ENCODE measurements at regions not wholly inside any gene's neighbourhood (a gene's known extent, or its start where the extent isn't known, plus 50 kb on each side); places are given as distances from the start of the nearest gene placed in this dataset.

DNA sequence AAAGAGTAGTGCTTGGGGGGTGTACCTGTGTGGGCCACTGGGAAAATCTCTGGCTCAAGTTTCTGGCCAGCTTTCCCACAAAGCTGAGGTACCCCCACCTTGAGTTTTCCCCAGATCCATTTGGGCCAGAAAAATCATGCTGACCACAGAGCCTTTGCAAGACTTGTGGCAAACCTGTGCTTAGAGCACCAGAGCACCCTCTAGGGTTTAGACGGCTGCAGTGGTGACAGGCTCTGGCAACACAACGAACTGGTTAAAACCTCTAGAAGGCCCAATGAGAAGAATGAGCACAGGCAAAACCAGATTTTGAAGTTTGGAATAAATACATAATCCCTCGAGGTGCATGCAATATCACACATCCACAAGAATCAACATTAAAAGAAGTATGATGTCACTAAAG is 290.7 kb upstream of the FOLH1 start:
- TF ChIP-seq POLR2A (IDR thresholded peaks at IDR 0.05; ENCODE audit: low read length) (no peak), GATA1 (IDR thresholded peaks at IDR 0.05; ENCODE audit: low read depth, low read length) (no peak)
